DND-41 (cell line): ENCODE measurements at regions not wholly inside any gene's neighbourhood (a gene's known extent, or its start where the extent isn't known, plus 50 kb on each side); places are given as distances from the start of the nearest gene placed in this dataset.

ENCODE experiments used
- CTCF ChIP-seq: IDR thresholded peaks from 2 replicates; pipeline ENCODE4 v1.5.1; 2012; ENCODE audit warnings: borderline replicate concordance, low read length, moderate library complexity, mild to moderate bottlenecking; ENCODE audit not compliant: poor library complexity, severe bottlenecking; ENCODE audit errors: extremely low read depth
- EZH2 ChIP-seq: IDR thresholded peaks from 3 replicates; pipeline ENCODE4 v1.6.1; 2012; ENCODE audit warnings: borderline replicate concordance, low read depth, mild to moderate bottlenecking, moderate library complexity, low read length, inconsistent platforms; ENCODE audit not compliant: severe bottlenecking

- TF ChIP-seq CTCF (peak; percentile 40), EZH2 (no peak)
Measured at GRCh38 chr6:82783587-82784236, 281.9 kb downstream of the UBE3D start.
